ENCODE measurements at regions not wholly inside any gene's neighbourhood (a gene's known extent, or its start where the extent isn't known, plus 50 kb on each side); places are given as distances from the start of the nearest gene placed in this dataset.

- Mint-ChIP-seq H3K4me3 (no peak overlapping the region), H3K27me3 (ENCODE audit: insufficient read depth) (peaks cover 82% of the 10 kb centered on the region), H3K27ac (no peak overlapping the region), H3K36me3 (ENCODE audit: low read depth) (no peaks in the 10 kb centered on the region), H3K4me1 (no peaks in the 10 kb centered on the region), H3K9me3 (peaks cover 9% of the 10 kb centered on the region)
- Histone ChIP-seq H3K27me3 (ENCODE audit: control insufficient read depth, insufficient read depth, low read length, poor library complexity, severe bottlenecking) (peaks cover 24% of the 10 kb centered on the region), H3K27ac (ENCODE audit: low read depth, low read length) (no peak overlapping the region), H3K36me3 (ENCODE audit: control insufficient read depth, insufficient read depth, low read length) (no peaks in the 10 kb centered on the region), H3K9me3 (ENCODE audit: control insufficient read depth, low read length) (peaks cover 20% of the 10 kb centered on the region), H3K4me3 (ENCODE audit: low read length) (no peak overlapping the region), H3K9ac (ENCODE audit: extremely low read depth, low read length, poor library complexity, severe bottlenecking) (no peak overlapping the region), H3K4me1 (ENCODE audit: control insufficient read depth, insufficient read depth, low read length) (no peaks in the 10 kb centered on the region)
- 75 to 82% methylated on average over 4 to 10 of the region's 10 CpGs for WGBS, 2 experiments (ENCODE audit: insufficient coverage in 1 of 2, insufficient read length in 1 of 2)
- TF ChIP-seq, protein P1, sequence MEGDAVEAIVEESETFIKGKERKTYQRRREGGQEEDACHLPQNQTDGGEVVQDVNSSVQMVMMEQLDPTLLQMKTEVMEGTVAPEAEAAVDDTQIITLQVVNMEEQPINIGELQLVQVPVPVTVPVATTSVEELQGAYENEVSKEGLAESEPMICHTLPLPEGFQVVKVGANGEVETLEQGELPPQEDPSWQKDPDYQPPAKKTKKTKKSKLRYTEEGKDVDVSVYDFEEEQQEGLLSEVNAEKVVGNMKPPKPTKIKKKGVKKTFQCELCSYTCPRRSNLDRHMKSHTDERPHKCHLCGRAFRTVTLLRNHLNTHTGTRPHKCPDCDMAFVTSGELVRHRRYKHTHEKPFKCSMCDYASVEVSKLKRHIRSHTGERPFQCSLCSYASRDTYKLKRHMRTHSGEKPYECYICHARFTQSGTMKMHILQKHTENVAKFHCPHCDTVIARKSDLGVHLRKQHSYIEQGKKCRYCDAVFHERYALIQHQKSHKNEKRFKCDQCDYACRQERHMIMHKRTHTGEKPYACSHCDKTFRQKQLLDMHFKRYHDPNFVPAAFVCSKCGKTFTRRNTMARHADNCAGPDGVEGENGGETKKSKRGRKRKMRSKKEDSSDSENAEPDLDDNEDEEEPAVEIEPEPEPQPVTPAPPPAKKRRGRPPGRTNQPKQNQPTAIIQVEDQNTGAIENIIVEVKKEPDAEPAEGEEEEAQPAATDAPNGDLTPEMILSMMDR (conservative IDR thresholded peaks at IDR 0.05), result no peak
- no peak for DNase-seq
Measured at GRCh38 chr20:61056116-61056515, 195.9 kb upstream of the CDH4 start.

- no peaks in the 10 kb centered on the region for H3K4me1 Mint-ChIP-seq
- no peak overlapping the region for H3K4me3 Mint-ChIP-seq
- WGBS, 2 experiments (ENCODE audit: insufficient coverage in 1 of 2, insufficient read length in 1 of 2), result 88 to 91% methylated on average over 7 to 16 of the region's 16 CpGs
- Histone ChIP-seq H3K27me3 (ENCODE audit: control insufficient read depth, insufficient read depth, low read length, poor library complexity, severe bottlenecking) (peaks cover 24% of the 10 kb centered on the region), H3K4me1 (ENCODE audit: control insufficient read depth, insufficient read depth, low read length) (no peaks in the 10 kb centered on the region), H3K9me3 (ENCODE audit: control insufficient read depth, low read length) (peaks cover 14% of the 10 kb centered on the region), H3K27ac (ENCODE audit: low read depth, low read length) (no peak overlapping the region), H3K4me3 (ENCODE audit: low read length) (no peak overlapping the region), H3K36me3 (ENCODE audit: control insufficient read depth, insufficient read depth, low read length) (no peaks in the 10 kb centered on the region), H3K9ac (ENCODE audit: extremely low read depth, low read length, poor library complexity, severe bottlenecking) (no peak overlapping the region)
- TF ChIP-seq, protein P1 (conservative IDR thresholded peaks at IDR 0.05), result no peak
- no peak for DNase-seq
- H3K27me3 Mint-ChIP-seq (ENCODE audit: insufficient read depth), result peaks cover 84% of the 10 kb centered on the region
- H3K36me3 Mint-ChIP-seq (ENCODE audit: low read depth), result no peaks in the 10 kb centered on the region
- no peak overlapping the region for H3K27ac Mint-ChIP-seq
- H3K9me3 Mint-ChIP-seq, result peaks cover 8% of the 10 kb centered on the region
Measured at GRCh38 chr20:61056627-61057442, 195.2 kb upstream of the CDH4 start.

GRCh38 chr20:61057443-61058121 lies 194.5 kb upstream of the CDH4 start:
- peaks cover 2% of the 10 kb centered on the region for H3K9me3 Mint-ChIP-seq
- no peaks in the 10 kb centered on the region for H3K4me1 Mint-ChIP-seq
- no peak overlapping the region for H3K27ac ChIP-seq (ENCODE audit: low read depth, low read length)
- H3K4me3 Mint-ChIP-seq, result no peak overlapping the region
- no peak overlapping the region for H3K27ac Mint-ChIP-seq
- peaks cover 86% of the 10 kb centered on the region for H3K27me3 Mint-ChIP-seq (ENCODE audit: insufficient read depth)
- TF ChIP-seq, protein P1 (conservative IDR thresholded peaks at IDR 0.05), result no peak
- no peak for DNase-seq
- peaks cover 7% of the 10 kb centered on the region for H3K9me3 ChIP-seq (ENCODE audit: control insufficient read depth, low read length)
- H3K27me3 ChIP-seq (ENCODE audit: control insufficient read depth, insufficient read depth, low read length, poor library complexity, severe bottlenecking), result peaks cover 24% of the 10 kb centered on the region
- no peaks in the 10 kb centered on the region for H3K4me1 ChIP-seq (ENCODE audit: control insufficient read depth, insufficient read depth, low read length)
- H3K4me3 ChIP-seq (ENCODE audit: low read length), result no peak overlapping the region
- WGBS, 2 experiments (ENCODE audit: insufficient coverage in 1 of 2, insufficient read length in 1 of 2), result 87% methylated on average over 16 to 20 of the region's 20 CpGs
- H3K36me3 Mint-ChIP-seq (ENCODE audit: low read depth), result no peaks in the 10 kb centered on the region
- H3K36me3 ChIP-seq (ENCODE audit: control insufficient read depth, insufficient read depth, low read length), result no peaks in the 10 kb centered on the region
- no peak overlapping the region for H3K9ac ChIP-seq (ENCODE audit: extremely low read depth, low read length, poor library complexity, severe bottlenecking)

Measured in endodermal cell (in vitro differentiated cells).